HL-60/S4 treated with phorbol 12-myristate 13-acetate at 8.2 ng/mL for 4 days and 3 days (cell line): ENCODE measurements at regions not wholly inside any gene's neighbourhood (a gene's known extent, or its start where the extent isn't known, plus 50 kb on each side); places are given as distances from the start of the nearest gene placed in this dataset.

Source experiments
- in situ Hi-C: fragments of 300-500 bp; cut with MboI; formaldehyde crosslinking; loops from 2 replicates; pipeline ENCODE4 v1.15.0; 2022; ENCODE audit warnings: low sequenced_read_pairs

DNA sequence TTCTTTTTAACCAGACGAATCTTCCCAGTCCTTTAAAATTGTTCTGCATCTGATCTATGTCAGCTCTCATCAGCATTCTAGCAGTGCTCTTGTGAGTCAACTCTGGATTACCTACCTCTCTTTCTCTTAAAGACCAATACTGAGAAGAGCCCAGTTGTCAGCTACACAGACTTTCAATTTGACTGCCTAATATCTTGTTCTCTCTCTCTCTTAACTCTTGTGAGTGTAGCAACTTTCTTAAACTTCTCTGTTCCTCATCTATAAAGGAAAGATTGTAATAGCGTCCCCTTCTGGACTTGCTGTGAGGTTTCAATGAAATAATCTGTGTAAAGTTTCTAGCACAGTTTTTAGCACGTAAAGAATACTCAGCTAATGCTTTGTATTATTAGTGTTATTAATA, 499.3 kb upstream of the ADAMTS5 start:
- in situ Hi-C loops, result no loop called here

DNA sequence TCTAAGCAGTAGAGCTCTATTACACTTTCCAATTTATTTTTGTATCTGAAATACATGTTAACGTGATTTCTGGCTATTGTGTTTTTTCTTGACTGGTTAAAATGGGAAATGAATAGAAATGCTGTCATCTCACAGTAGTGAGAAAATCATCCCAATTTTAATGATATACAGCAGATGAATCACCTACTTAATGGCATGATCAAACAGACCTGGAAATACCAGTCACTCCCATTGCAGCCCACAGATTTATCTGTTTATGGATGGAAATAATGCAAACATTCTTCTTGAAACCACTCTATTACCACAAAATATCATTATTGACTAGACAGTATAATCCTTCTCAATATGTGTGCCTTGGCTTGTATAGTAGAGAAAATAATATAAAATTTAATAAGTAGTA, 497.8 kb upstream of the ADAMTS5 start:
- in situ Hi-C loops, result no loop called here

DNA sequence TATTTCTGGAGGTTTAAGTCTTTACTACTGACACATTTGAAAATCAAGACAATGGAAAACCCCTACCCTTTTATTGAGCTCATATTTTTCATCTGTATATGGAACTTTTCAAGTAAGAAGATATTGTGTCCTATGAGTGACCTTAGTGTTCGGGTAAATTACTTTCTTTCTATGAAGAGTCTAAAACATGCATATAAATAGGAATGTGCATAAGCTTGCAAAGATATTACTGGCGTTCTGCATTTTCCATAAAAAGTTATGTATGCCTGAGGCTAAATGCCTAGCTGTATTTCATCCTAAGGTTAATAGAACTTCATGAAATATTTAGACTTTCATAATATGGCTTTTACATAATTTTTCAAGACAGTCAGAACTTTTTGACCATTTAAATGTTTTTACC, 495.8 kb upstream of the ADAMTS5 start:
- in situ Hi-C loops, result no loop called here

DNA sequence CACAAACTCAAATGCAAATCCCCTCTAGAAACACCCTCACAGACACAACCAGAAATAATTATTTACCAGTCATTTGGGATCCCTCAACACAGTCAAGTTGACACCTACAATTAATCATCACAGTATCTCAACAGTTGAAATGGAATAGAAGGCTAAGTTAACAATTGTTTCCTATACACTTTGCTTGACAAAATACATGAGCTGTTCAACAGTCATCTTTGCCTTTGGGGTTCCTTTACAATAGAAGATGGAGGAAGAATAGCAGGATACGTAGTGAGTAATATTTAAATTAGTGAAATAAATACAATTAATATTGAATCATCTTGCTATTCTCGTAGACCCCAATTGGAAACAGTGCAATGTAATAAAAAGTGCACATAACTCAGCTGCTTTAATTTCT, 487.3 kb upstream of the ADAMTS5 start:
- in situ Hi-C loops, result no loop called here

DNA sequence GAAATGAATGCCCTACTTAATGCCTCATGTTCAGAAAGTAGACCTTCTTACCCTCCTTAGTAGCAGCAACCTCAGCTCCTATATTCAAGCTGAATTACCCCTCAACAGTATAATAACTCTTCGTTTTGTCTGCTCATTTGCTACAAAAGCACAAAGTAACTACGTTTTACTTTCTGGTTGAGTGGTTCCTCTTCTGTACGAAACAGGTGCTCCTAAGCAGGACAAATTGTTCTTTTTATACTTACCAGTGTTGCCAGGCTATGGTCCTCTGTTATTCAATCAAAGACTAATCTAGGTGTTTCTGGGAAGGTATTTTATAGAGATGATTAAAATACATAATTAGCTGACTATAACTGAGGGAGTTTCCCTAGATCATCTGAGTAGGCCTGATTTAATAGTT, 484.2 kb upstream of the ADAMTS5 start:
- in situ Hi-C loops, result no loop called here

DNA sequence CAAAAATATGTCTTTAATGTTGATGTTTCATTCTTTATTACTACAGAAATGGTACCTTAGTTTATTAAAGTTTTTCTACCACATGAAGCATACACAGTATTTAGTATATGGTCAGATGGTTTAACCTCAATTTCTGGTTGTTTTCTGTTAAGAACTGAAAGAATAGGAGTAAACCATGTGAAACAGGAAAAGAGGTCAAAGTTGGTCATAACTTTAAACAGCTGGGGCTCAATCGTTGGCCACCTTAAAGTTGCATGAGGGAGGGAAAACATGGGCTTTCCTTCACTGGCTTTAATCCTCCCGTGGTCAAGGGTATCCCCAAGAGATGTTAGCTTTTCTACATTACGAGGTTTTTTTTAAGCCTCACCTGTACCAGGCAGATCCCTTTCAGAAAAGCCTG, 483.3 kb upstream of the ADAMTS5 start:
- in situ Hi-C loops, result no loop called here

DNA sequence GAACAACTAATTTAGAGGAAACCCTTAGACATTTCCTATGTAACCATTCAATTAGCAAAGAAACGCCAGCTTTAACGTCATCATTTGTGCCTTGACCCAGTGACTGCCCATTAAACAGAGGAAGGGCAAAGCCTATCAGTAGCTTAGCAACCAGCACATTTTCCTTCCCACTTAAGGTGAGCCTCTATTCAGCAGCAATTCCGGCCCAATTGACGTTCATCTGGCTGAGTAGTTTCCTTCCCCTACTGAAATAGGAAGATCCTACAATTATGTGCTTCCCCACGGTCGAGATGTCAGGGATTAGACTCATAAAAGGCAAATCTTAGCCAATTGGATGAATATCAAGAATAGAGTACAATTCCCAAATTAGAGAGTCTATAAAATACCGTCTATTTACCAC, 482.1 kb upstream of the ADAMTS5 start:
- in situ Hi-C loops, result no loop called here

DNA sequence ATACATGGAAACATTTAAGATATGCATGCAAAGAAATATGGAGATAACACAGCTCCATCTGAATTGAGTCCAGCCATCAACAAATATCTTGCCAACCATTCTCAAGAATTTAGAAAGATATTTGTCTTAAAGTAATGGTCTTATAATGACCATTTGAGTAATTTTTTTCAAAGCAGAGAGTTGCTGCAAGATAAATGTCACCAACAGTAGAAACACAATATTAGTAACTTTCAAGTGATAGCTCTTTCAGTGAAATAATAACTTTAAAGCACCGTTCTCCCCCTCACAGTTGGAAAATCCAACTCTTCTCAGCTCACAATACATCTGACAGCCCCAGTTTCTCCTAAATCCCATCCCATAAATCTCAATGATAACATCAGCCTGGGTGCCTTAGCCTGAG, 481.0 kb upstream of the ADAMTS5 start:
- in situ Hi-C loops, result no loop called here

DNA sequence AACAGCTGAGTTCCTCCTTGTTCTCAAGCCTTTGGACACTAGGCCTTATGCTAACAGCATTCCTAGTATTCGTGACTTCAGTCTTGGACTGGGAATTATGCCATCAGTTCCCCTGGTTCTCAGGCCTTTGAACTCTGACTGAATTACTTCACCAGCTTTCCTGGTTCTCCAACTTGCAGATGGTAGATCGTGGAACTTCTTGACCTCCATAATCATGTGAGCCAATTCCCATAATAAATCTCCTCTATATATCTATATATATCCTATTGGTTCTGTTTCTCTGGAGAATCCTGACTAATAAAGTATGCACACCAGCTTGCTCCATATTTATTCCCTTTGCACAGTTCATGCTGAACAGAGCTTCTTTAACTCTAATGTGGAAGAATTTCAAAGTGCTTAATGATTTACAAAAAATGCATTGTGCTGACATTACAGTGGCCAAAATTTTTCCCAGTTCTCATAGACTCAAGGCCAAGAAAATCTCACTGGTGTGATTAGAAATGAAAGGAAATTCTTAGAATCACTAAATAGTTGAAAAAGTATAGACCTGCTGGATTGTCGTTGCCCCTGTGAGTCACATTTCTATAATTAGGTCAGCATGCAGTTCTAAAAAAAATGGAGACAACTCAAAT, 462.9 kb upstream of the ADAMTS5 start:
- in situ Hi-C loops, result no loop called here

DNA sequence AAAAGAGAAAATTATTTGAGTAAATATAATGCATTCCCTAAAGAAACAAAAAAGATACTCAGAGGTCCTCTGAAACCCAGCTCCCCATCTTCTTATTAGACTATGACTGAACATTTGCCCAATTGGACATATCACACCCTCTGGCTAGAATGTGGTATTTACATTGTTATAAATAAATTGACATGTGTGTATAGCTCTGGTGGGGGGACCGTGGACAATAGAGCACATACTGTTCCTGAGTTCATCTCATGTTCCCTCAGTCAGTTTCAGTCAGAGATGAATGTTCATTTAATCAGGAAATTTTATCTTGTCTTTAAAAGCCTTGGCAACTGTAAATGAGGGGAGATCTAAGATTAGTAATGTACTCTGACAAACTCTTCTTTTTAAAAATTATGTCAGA, 459.3 kb upstream of the ADAMTS5 start:
- in situ Hi-C loops, result no loop called here

DNA sequence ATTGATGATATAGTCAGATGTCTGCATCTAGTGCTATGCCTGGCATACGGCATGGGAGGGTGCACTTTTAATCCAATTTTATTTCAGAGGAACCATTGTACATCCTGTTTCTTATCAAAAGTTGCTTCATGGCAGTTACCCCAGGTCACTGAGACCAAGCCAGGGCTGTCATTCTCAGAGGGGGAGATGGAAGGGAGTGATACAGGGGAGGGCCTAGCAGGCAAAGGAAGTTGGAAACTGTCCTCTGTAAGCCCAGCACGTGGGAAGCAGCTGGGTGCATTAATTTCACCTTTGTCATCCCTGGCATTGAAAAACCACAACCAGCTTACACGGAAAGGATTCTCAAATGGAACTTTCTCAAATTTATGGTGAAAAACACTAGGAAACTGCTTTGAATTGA, 458.7 kb upstream of the ADAMTS5 start:
- in situ Hi-C loops, result no loop called here

DNA sequence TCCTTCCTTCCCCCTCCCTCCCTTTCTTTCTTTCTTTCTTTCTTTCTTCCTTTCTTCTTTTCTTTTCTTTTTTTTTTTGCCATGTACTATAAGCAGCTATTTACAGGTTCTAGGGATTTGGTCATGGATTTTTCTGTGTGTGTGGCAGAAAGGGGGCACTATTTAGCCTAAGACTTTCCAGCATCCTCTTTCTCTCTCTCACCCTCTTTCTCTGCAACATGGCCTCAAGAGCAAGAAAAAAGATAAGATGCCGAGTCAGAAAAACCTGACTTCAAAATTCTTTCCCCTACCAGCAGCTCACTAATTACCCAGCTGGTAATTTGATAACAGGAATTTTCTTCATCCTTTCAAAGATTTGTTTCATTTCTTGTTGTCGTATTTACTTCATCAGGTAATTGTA, 458.3 kb upstream of the ADAMTS5 start:
- in situ Hi-C loops, result no loop called here

DNA sequence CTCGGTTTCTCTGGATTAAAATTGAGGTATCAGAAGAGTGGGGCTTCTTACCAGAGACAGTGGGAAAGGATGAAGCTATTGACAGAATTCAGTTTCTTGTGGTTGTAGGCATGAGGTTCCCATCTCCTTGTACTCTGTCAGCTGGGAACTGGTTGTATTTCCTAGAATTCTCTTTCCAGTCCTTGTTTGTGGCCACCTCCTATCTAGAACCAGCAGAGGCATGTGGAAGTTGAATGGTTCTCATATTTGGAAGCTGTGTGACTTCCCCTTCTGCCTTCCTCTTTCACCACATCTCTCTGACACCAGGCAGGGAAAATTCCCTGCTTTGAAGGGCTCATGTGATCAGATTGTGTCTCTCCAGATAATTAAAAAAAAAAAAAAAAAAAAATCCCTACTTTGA, 457.7 kb upstream of the ADAMTS5 start:
- in situ Hi-C loops, result no loop called here

DNA sequence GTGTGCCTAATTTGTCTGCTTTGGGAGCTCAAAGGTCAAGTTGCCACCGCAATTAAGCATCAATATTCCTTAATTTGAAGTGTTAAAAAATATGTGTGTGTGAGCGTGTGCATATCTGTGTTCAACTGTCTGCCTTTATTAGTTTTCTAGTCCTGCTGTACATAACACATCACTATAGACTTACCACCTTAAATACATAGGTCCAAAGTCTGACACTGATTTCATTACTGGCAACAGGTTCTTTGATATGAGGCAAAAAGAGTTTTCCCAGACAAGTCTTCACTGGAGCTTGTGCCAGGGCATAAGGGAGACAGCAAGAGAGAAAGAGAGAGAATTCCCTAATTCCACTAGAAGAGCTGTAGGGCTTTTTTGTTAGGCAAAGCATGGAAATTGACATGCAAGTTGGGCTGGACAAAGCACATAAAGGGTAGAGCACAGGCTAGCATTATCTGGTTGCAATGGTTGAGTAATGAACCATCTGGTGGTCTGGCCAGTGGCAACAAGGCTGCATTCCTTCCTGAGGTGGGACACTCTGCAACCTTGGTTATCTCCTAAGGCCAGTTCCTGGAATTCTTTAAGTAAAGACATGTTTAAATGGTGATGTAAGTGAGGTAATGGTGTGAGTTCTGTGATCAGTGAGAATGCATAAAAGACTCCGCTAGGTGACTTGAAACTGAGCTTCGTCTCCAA, 457.2 kb upstream of the ADAMTS5 start:
- in situ Hi-C loops, result no loop called here

DNA sequence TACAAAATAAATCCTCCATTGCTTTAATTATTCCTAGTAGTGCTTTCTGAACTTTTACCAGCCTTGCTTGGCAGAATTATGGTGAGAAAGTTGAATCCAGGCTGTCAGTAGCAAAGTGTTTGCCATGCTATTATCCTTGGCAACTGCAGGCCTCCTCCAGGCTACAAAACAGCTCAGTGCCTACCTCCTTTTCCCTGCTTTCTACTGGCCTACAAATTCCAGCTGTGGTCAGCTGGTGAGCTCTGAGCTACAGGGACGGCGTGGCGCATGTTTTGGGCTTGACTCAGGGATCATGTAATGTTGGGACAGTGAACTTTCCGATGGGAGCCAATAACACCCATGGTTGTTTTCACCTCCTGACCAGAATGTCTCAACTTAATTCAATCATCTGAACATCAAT, 456.1 kb upstream of the ADAMTS5 start:
- in situ Hi-C loops, result no loop called here

DNA sequence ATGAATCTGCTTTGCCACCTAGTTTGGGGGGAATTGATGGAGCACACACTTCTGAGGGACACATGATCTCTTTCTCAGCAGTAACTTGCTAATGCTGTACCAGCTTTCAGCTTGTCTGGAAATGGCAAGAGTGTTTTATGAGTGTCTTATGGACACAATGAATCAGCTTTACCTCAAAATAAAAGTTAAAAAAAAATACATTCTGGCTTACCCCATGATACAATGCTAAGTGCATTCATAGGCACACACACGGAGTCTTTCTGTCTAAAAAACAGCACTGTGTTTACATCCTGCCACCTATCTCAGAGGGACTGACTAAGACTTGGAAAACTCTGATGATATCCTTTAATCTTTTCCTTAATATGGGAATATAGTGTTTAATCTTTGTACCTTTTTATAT, 455.5 kb upstream of the ADAMTS5 start:
- in situ Hi-C loops, result no loop called here

DNA sequence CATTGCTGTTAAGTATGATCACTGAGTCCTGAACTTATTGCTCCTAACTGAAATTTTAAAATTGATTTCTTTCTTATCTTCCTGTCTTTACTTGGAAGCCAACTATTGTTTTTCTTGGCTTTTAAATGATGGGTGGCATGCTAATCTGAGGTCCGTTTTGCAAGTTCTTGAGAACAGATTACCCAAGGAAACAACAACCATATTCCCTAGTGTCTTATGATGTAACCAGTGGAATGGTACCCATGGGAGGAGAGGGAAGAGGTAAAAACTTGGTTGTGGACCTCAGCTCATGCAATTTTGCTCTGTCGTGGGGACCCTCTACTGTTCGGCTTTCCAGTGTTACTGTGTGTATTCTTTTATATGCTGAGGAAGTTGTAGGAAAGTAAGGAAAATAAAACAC, 454.8 kb upstream of the ADAMTS5 start:
- in situ Hi-C loops, result no loop called here

DNA sequence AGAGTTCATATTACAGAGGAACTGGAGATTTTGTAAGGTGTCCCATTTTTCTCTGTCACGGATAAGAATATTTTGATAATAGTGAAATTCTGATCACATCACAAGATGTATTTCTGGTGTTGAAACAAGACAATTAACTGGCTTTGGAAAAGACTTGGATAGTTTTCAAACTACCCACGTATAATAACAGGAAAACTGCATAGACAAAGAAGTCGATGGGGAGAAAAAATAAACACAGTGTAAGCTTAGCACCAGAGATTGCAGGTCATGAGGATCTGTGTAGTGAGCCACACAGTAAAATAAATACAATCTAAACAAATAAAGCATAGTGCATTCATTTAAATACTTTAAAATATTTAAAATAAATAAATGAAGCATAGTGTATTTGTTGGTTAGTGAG, 452.3 kb upstream of the ADAMTS5 start:
- in situ Hi-C loops, result no loop called here

DNA sequence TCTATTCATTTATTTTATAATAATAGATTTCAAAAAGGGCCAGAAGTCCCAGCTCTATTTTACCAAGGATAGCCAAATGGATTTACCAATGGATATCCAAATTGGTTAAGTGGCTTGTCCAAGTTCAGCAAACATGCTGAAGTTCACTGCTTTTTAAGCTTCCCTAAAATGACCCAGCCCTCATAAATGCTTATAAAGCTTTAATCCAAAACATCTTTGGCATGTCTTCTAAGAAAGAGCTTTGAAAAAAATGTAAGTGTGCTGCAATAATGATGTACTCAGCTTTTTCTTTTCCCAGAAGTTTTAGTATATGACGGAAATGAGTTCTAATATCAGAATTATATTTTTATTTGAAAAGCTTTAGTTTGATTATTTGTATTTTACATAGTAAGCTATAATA, 451.5 kb upstream of the ADAMTS5 start:
- in situ Hi-C loops, result no loop called here

DNA sequence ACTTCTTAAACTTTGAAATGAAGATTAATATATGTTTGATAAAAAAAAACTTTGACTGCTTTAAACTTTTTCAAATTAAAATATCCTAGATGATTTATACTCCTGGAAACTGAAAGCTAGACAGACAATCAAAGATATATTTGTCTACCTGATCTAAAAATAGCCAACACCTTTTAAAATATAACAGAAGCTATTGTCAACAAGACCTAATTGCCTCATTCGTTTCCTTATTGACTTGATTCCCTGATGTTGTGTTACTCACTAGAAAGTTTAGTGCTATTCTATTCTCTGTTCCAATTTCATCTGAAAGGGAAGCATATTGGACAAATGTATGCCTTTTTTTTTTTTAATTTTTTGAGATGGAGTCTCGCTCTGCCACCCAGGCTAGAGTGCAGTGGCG, 445.6 kb upstream of the ADAMTS5 start:
- in situ Hi-C loops, result no loop called here

DNA sequence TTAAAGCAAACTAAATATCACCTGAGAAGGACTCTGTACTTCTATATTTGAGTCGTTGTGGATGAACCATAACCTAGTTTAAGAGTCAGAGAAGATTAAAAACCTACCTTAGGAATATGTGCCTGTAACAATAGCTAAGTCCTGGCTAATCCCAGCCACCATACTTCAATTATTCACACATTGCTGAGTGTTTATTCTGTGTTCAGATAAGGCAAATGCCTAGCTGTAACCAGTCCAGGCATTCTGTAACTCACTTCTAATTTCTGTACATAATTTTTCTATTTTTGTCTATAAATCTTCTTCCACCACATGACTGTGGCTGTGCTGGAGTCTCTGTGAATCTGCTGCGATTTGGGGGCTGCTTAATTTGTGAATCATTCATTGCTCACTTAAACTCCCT, 441.9 kb upstream of the ADAMTS5 start:
- in situ Hi-C loops, result no loop called here

DNA sequence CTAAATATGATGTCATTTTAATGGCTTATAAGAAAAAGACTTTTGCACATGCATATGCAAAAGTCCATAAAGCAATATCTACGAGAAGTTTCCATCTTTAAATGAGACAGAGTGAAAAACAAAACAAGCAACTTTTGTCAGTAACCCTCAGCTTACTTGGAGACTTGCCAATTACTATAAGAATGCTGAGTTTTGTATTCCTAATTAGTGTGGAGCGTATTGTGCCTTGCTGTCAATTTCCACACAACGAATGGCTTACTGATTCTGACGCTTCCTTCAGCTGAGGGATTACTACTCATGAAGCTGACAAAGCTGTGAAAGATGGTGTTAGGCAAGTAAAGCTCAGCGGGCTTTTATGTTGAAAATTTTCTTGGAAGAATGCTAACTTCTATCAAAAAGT, 440.4 kb upstream of the ADAMTS5 start:
- in situ Hi-C loops, result no loop called here
